ENCODE measurements at regions not wholly inside any gene's neighbourhood (a gene's known extent, or its start where the extent isn't known, plus 50 kb on each side); places are given as distances from the start of the nearest gene placed in this dataset.

DNA sequence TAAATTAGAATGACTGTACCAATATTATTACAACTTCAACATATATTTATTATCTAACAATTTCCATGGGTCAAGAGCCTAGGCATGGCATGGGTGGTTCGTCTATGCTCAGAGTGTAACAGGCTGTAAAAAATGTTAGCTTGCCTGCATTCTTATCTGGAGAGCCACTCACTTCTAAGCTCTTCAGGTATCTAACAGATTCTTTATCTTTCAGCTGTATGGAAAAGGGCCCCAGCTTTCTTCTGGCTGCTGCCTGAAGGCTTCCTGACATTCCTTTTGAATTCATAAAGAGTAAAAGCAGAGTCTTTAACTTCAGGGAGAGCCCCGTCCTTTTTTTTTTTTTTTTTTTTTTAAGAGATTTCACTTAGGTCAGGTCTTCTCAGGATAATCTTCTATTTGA is 648.8 kb downstream of the NXPH1 start:
- TF ChIP-seq CTCF (IDR thresholded peaks at IDR 0.05; ENCODE audit: low read length) (no peak), EZH2 (optimal IDR thresholded peaks at IDR 0.05; ENCODE audit: low read depth, low read length) (no peak)

All from MM.1S (cell line).